ENCODE measurements at regions not wholly inside any gene's neighbourhood (a gene's known extent, or its start where the extent isn't known, plus 50 kb on each side); places are given as distances from the start of the nearest gene placed in this dataset.

GRCh38 chr11:62025487-62026105, 58.2 kb upstream of the FTH1 start:
- WGBS, result 73% methylated on average over 13 of the region's 13 CpGs
- Histone ChIP-seq H3K36me3 (ENCODE audit: insufficient read depth, low read length) (no peaks in the 10 kb centered on the region), H3K27me3 (ENCODE audit: insufficient read depth, low read length) (no peaks in the 10 kb centered on the region), H3K27ac (ENCODE audit: low read depth, low read length) (no peak overlapping the region), H3K4me3 (ENCODE audit: low read length) (no peak overlapping the region), H3K4me1 (ENCODE audit: insufficient read depth, low read length) (no peaks in the 10 kb centered on the region), H3K9me3 (ENCODE audit: insufficient read depth, low read depth, low read length) (peaks cover 12% of the 10 kb centered on the region; the same call in 1 of the 2 replicates), H3K9ac (ENCODE audit: low read depth, low read length) (no peak overlapping the region)

- H3K4me1 ChIP-seq (ENCODE audit: insufficient read depth, low read length), result no peaks in the 10 kb centered on the region
- 88% methylated on average over 5 of the region's 6 CpGs for WGBS
- no peak overlapping the region for H3K9ac ChIP-seq (ENCODE audit: low read depth, low read length)
- no peak overlapping the region for H3K4me3 ChIP-seq (ENCODE audit: low read length)
- no peak overlapping the region for H3K27ac ChIP-seq (ENCODE audit: low read depth, low read length)
- H3K27me3 ChIP-seq (ENCODE audit: insufficient read depth, low read length), result no peaks in the 10 kb centered on the region
- H3K36me3 ChIP-seq (ENCODE audit: insufficient read depth, low read length), result no peaks in the 10 kb centered on the region
- peaks cover 13% of the 10 kb centered on the region; the same call in 1 of the 2 replicates for H3K9me3 ChIP-seq (ENCODE audit: insufficient read depth, low read depth, low read length)
These were observed 57.6 kb upstream of the FTH1 start for GRCh38 chr11:62024936-62025486.

DNA sequence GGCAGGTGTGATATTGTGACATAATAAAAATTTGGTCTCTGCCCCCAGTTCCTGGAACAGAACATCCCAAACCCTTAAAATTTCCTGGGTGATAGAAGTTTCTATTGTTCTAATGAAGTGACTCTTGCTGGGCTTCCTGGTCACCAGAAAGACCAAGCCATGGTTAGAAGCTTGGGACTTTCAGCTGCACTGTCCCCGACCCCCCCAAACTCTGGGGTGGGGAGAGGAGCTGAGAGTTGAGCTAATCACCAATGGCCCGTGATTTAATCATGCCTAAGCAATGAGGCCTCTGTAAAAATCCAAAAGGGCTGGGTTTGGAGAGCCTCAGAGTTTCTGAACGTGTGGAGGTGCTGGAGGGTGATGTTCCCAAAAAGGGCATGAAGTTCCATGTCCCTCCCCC, 54.8 kb upstream of the FTH1 start:
- 78% methylated on average over 3 of the region's 3 CpGs for WGBS
- H3K4me3 ChIP-seq (ENCODE audit: low read length), result no peak overlapping the region
- peaks cover 13% of the 10 kb centered on the region; the same call in 1 of the 2 replicates for H3K9me3 ChIP-seq (ENCODE audit: insufficient read depth, low read depth, low read length)
- no peaks in the 10 kb centered on the region for H3K36me3 ChIP-seq (ENCODE audit: insufficient read depth, low read length)
- no peaks in the 10 kb centered on the region for H3K27me3 ChIP-seq (ENCODE audit: insufficient read depth, low read length)
- H3K4me1 ChIP-seq (ENCODE audit: insufficient read depth, low read length), result no peaks in the 10 kb centered on the region
- no peak overlapping the region for H3K9ac ChIP-seq (ENCODE audit: low read depth, low read length)
- H3K27ac ChIP-seq (ENCODE audit: low read depth, low read length), result no peak overlapping the region

- no peaks in the 10 kb centered on the region for H3K36me3 ChIP-seq (ENCODE audit: insufficient read depth, low read length)
- peaks cover 13% of the 10 kb centered on the region; the same call in 1 of the 2 replicates for H3K9me3 ChIP-seq (ENCODE audit: insufficient read depth, low read depth, low read length)
- no peaks in the 10 kb centered on the region for H3K27me3 ChIP-seq (ENCODE audit: insufficient read depth, low read length)
- H3K4me3 ChIP-seq (ENCODE audit: low read length), result no peak overlapping the region
- H3K9ac ChIP-seq (ENCODE audit: low read depth, low read length), result no peak overlapping the region
- H3K27ac ChIP-seq (ENCODE audit: low read depth, low read length), result no peak overlapping the region
- 93% methylated on average over 3 of the region's 3 CpGs for WGBS
- H3K4me1 ChIP-seq (ENCODE audit: insufficient read depth, low read length), result no peaks in the 10 kb centered on the region
These were observed 53.2 kb upstream of the FTH1 start for GRCh38 chr11:62020661-62021060.

GRCh38 chr11:62018981-62019664, 51.7 kb upstream of the FTH1 start:
- 94% methylated on average over 2 of the region's 2 CpGs for WGBS

GRCh38 chr11:62017878-62018655, 50.6 kb upstream of the FTH1 start:
- Histone ChIP-seq H3K4me1 (ENCODE audit: insufficient read depth, low read length) (no peaks in the 10 kb centered on the region), H3K4me3 (ENCODE audit: low read length) (no peak overlapping the region), H3K9me3 (ENCODE audit: insufficient read depth, low read depth, low read length) (peaks cover 13% of the 10 kb centered on the region; the same call in 1 of the 2 replicates), H3K9ac (ENCODE audit: low read depth, low read length) (no peak overlapping the region), H3K27me3 (ENCODE audit: insufficient read depth, low read length) (no peaks in the 10 kb centered on the region), H3K36me3 (ENCODE audit: insufficient read depth, low read length) (no peaks in the 10 kb centered on the region), H3K27ac (ENCODE audit: low read depth, low read length) (no peak overlapping the region)
- WGBS, result 92% methylated on average over 15 of the region's 15 CpGs

More at GRCh38 chr11:62018981-62019664, 51.7 kb upstream of the FTH1 start:
- no peaks in the 10 kb centered on the region for H3K36me3 ChIP-seq (ENCODE audit: insufficient read depth, low read length)
- no peaks in the 10 kb centered on the region for H3K4me1 ChIP-seq (ENCODE audit: insufficient read depth, low read length)
- no peak overlapping the region for H3K27ac ChIP-seq (ENCODE audit: low read depth, low read length)
- peaks cover 13% of the 10 kb centered on the region; the same call in 1 of the 2 replicates for H3K9me3 ChIP-seq (ENCODE audit: insufficient read depth, low read depth, low read length)
- no peaks in the 10 kb centered on the region for H3K27me3 ChIP-seq (ENCODE audit: insufficient read depth, low read length)
- H3K4me3 ChIP-seq (ENCODE audit: low read length), result no peak overlapping the region
- no peak overlapping the region for H3K9ac ChIP-seq (ENCODE audit: low read depth, low read length)

Measured in HUES64 (cell line).